Prostate gland (tissue), 2 donors: ENCODE measurements at regions not wholly inside any gene's neighbourhood (a gene's known extent, or its start where the extent isn't known, plus 50 kb on each side); places are given as distances from the start of the nearest gene placed in this dataset.

Experiments used
- POLR2AphosphoS5 ChIP-seq: sonication (generic); formaldehyde crosslinking; IDR thresholded peaks from one replicate; pipeline ENCODE4 v1.6.1; 2017; ENCODE audit warnings: antibody characterized with exemption
- TF ChIP-seq, protein P1 (sequence below), 4 experiments: fragments of 200-600 bp in 2 of 4; fragments of 450-650 bp in 2 of 4; sonication (generic) in 2 of 4; IDR thresholded peaks; 1 replicate in 3 of 4; 2 replicates in 1 of 4; pipeline ENCODE4 v1.5.1; 2016 to 2019; ENCODE audit warnings: antibody characterized with exemption in 4 of 4, mild to moderate bottlenecking in 2 of 4, moderate library complexity in 2 of 4

- TF ChIP-seq, protein P1, sequence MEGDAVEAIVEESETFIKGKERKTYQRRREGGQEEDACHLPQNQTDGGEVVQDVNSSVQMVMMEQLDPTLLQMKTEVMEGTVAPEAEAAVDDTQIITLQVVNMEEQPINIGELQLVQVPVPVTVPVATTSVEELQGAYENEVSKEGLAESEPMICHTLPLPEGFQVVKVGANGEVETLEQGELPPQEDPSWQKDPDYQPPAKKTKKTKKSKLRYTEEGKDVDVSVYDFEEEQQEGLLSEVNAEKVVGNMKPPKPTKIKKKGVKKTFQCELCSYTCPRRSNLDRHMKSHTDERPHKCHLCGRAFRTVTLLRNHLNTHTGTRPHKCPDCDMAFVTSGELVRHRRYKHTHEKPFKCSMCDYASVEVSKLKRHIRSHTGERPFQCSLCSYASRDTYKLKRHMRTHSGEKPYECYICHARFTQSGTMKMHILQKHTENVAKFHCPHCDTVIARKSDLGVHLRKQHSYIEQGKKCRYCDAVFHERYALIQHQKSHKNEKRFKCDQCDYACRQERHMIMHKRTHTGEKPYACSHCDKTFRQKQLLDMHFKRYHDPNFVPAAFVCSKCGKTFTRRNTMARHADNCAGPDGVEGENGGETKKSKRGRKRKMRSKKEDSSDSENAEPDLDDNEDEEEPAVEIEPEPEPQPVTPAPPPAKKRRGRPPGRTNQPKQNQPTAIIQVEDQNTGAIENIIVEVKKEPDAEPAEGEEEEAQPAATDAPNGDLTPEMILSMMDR (IDR thresholded peaks at IDR 0.05) = no peak
- no peak for TF ChIP-seq POLR2AphosphoS5
These were observed 71.1 kb upstream of the WNT7B start for GRCh38 chr22:46047841-46048595.
